Panc1 (cell line): ENCODE measurements at regions not wholly inside any gene's neighbourhood (a gene's known extent, or its start where the extent isn't known, plus 50 kb on each side); places are given as distances from the start of the nearest gene placed in this dataset.

Source experiments
- CTCF ChIP-seq: fragments of 450-650 bp; IDR thresholded peaks from 2 replicates; pipeline ENCODE4 v1.5.1; 2017; ENCODE audit warnings: mild to moderate bottlenecking
- POLR2AphosphoS5 ChIP-seq: IDR thresholded peaks from 2 replicates; pipeline ENCODE4 v1.6.1; 2012; ENCODE audit warnings: mild to moderate bottlenecking, low read depth, low read length, moderate library complexity
- REST ChIP-seq, 2 experiments: IDR thresholded peaks; 2 replicates each; pipeline ENCODE4 v1.6.1; 2011 to 2012; ENCODE audit warnings: low read depth in 2 of 2, control low read depth in 1 of 2, low read length in 1 of 2, mild to moderate bottlenecking in 1 of 2, moderate library complexity in 1 of 2; ENCODE audit not compliant: insufficient read depth in 1 of 2

- TF ChIP-seq CTCF = no peak
- no peak for TF ChIP-seq POLR2AphosphoS5
- TF ChIP-seq REST (IDR thresholded peaks at IDR 0.05; ENCODE audit: insufficient read depth in 1 of 2, low read depth in 2 of 2, low read length in 1 of 2) = no peak
Observed at GRCh38 chr4:11534623-11535302, 106.1 kb upstream of the HS3ST1 start.
